ENCODE measurements at regions not wholly inside any gene's neighbourhood (a gene's known extent, or its start where the extent isn't known, plus 50 kb on each side); places are given as distances from the start of the nearest gene placed in this dataset.
A peak's percentile ranks its signal among the peaks of the same experiment; 100 is the strongest.

GRCh38 chr13:40402931-40403431, 263.5 kb downstream of the FOXO1 start:
- Histone ChIP-seq H4K20me1 (ENCODE audit: control insufficient read depth, insufficient read depth, low read depth, low read length) (no peaks in the 10 kb centered on the region), H3K36me3 (ENCODE audit: control insufficient read depth, low read length) (no peaks in the 10 kb centered on the region), H3K9me3 (ENCODE audit: control insufficient read depth, insufficient read depth, low read length) (no peaks in the 10 kb centered on the region), H3F3A (ENCODE audit: control insufficient read depth, insufficient read depth) (peaks cover 17% of the 10 kb centered on the region; the same call in 1 of the 2 replicates), H3K9me2 (replicated peaks; ENCODE audit: control insufficient read depth, low read length) (no peaks in the 10 kb centered on the region), H3K4me3 (ENCODE audit: low read length) (no peak overlapping the region), H3K79me2 (ENCODE audit: control insufficient read depth, low read length) (no peaks in the 10 kb centered on the region), H3K27me3 (ENCODE audit: control insufficient read depth, low read length) (no peaks in the 10 kb centered on the region), H3K4me2 (ENCODE audit: low read length) (peak overlapping the region; percentile 66), H3K4me1 (ENCODE audit: control insufficient read depth, low read length) (peaks cover 24% of the 10 kb centered on the region), H3K27ac (ENCODE audit: low read depth, low read length) (no peak overlapping the region)
- TF ChIP-seq CTCF (IDR thresholded peaks at IDR 0.05; ENCODE audit: low read depth, low read length, poor library complexity, severe bottlenecking) (no peak), EZH2phosphoT487 (IDR thresholded peaks at IDR 0.05; ENCODE audit: borderline replicate concordance, low read length) (no peak)

- Histone ChIP-seq H3K36me3 (ENCODE audit: control insufficient read depth, low read length) (no peaks in the 10 kb centered on the region), H4K20me1 (ENCODE audit: control insufficient read depth, insufficient read depth, low read depth, low read length) (no peaks in the 10 kb centered on the region), H3K9me3 (ENCODE audit: control insufficient read depth, insufficient read depth, low read length) (no peaks in the 10 kb centered on the region), H3F3A (ENCODE audit: control insufficient read depth, insufficient read depth) (peaks cover 13% of the 10 kb centered on the region; the same call in 1 of the 2 replicates), H3K4me1 (ENCODE audit: control insufficient read depth, low read length) (peaks cover 23% of the 10 kb centered on the region), H3K79me2 (ENCODE audit: control insufficient read depth, low read length) (no peaks in the 10 kb centered on the region), H3K4me2 (ENCODE audit: low read length) (no peak overlapping the region), H3K9me2 (replicated peaks; ENCODE audit: control insufficient read depth, low read length) (no peaks in the 10 kb centered on the region), H3K4me3 (ENCODE audit: low read length) (no peak overlapping the region), H3K27me3 (ENCODE audit: control insufficient read depth, low read length) (no peaks in the 10 kb centered on the region), H3K27ac (ENCODE audit: low read depth, low read length) (no peak overlapping the region)
- TF ChIP-seq EZH2phosphoT487 (IDR thresholded peaks at IDR 0.05; ENCODE audit: borderline replicate concordance, low read length) = no peak
- TF ChIP-seq CTCF (IDR thresholded peaks at IDR 0.05; ENCODE audit: low read depth, low read length, poor library complexity, severe bottlenecking) = no peak
Measured at GRCh38 chr13:40403509-40404241, 262.8 kb downstream of the FOXO1 start.

GRCh38 chr13:40404407-40404806, 262.0 kb downstream of the FOXO1 start:
- no peaks in the 10 kb centered on the region for H3K9me3 ChIP-seq (ENCODE audit: control insufficient read depth, insufficient read depth, low read length)
- H3K36me3 ChIP-seq (ENCODE audit: control insufficient read depth, low read length) = no peaks in the 10 kb centered on the region
- no peaks in the 10 kb centered on the region for H3K9me2 ChIP-seq (replicated peaks; ENCODE audit: control insufficient read depth, low read length)
- H3K27ac ChIP-seq (ENCODE audit: low read depth, low read length) = no peak overlapping the region
- no peaks in the 10 kb centered on the region for H3K79me2 ChIP-seq (ENCODE audit: control insufficient read depth, low read length)
- TF ChIP-seq EZH2phosphoT487 (IDR thresholded peaks at IDR 0.05; ENCODE audit: borderline replicate concordance, low read length) = no peak
- no peak for TF ChIP-seq CTCF (IDR thresholded peaks at IDR 0.05; ENCODE audit: low read depth, low read length, poor library complexity, severe bottlenecking)
- H3K4me1 ChIP-seq (ENCODE audit: control insufficient read depth, low read length) = peaks cover 23% of the 10 kb centered on the region
- no peak overlapping the region for H3K4me3 ChIP-seq (ENCODE audit: low read length)
- H3K4me2 ChIP-seq (ENCODE audit: low read length) = no peak overlapping the region
- H3K27me3 ChIP-seq (ENCODE audit: control insufficient read depth, low read length) = no peaks in the 10 kb centered on the region
- no peaks in the 10 kb centered on the region for H4K20me1 ChIP-seq (ENCODE audit: control insufficient read depth, insufficient read depth, low read depth, low read length)
- H3F3A ChIP-seq (ENCODE audit: control insufficient read depth, insufficient read depth) = peaks cover 9% of the 10 kb centered on the region; the same call in 1 of the 2 replicates
